ENCODE measurements at regions not wholly inside any gene's neighbourhood (a gene's known extent, or its start where the extent isn't known, plus 50 kb on each side); places are given as distances from the start of the nearest gene placed in this dataset.
A peak's percentile ranks its signal among the peaks of the same experiment; 100 is the strongest.
"Not testable (repeated sequence)": the region's sequence is repeated elsewhere in the genome, so short reads cannot be mapped to it uniquely, and the experiment has no call there.

DNA sequence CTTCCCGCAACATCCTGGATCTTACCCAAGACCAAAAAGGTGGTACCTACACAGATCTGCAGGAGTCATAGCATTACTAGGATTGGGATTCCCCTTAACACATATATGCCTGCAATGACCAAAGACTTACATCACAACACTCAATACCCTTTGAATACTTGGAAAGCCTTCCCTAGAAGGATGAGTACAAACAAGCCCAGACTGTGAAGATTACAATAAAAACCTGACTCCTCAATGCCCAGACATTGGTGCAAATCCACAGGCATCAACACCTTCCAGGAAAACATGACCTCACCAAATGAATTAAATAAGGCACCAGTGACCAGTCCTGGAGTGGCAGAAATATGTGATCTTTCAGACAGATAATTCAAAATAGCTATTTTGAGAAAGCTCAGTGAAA lies 326.8 kb downstream of the TBL1XR1 start:
- DNase-seq (ENCODE audit: low spot score), result no peak

DNA sequence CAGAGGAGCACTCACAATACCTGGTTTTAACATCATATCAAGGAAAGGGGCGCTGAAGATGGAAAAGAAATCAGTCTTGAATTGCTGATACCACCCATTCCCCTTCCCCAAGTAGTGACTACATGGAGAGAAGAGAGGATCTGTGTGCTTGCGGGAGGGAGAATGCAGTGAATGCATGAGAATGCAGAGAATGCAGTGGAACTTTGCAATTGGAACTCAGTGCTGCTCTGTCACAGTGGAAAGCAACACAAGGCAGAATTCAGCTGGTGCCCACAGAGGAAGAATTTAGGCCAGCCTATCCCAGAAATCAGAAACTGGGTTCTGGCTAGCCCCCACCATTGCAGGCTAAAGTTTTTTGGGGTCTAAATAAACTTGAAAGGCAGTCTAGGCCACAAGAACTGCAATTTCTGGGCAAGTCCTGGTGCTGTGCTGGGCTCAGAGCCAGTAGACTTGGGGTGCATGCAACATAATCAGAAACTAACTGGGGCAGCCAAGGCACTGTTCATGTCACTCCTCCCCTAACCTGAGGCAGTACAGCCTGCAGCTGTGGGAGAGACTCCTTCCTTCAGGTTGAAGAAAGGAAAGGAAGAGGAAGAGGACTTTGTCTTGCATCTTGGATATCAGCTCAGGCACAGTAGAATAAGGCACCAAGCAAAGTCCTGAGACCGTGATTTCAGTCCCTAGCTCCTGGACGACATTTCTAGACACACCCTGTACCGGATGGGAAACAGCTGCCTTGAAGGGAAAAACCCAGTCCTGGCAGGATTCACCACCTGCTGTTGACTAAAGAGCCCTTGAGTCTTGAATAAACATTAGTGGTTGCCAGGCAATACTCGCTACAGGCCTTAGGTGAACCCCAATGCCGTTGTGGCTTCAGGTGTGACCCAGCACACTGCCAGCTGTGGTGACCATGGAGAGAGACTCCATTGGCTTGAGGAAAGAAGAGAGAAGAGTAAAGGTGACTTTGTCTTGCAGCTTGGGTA lies 329.3 kb downstream of the TBL1XR1 start:
- DNase-seq (ENCODE audit: low spot score), result no peak

DNA sequence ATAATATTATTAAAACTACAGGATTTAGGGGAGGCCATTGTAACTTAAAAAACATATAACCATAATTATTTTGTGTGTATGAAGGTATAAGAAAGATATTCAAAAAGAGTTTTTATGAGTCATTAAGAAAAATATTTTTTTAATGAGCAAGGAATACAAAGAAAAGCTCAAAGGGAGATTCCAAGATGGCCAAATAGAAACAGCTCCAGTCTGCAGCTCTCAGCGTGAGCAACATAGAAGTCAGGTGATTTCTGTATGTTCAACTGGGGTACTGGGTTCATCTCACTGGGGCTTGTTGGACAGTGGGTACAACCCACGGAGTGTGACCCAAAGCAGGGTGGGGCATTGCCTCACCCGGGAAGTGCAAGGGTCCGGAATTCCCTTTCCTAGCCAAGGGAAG lies 336.1 kb downstream of the TBL1XR1 start:
- no peak for DNase-seq (ENCODE audit: low spot score)

DNA sequence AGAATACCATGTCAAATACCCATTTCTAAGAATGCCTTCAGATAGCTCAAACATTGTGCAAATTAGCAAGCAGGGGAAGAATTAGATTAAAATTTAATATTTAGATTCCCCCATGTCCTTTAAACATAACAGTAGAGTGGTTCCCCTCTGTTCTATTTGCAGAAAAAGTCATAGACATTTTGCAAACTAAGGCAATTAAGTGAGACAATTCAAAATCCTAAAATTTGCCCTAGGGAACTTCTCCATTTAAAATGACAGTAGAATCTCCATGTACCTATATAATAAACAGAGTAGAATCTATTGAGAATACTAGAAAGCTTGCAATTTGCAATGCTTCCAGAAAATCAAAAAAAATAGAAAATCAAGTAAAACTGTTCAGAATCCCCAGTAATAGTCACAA lies 340.6 kb downstream of the TBL1XR1 start:
- no peak for DNase-seq (ENCODE audit: low spot score)

DNA sequence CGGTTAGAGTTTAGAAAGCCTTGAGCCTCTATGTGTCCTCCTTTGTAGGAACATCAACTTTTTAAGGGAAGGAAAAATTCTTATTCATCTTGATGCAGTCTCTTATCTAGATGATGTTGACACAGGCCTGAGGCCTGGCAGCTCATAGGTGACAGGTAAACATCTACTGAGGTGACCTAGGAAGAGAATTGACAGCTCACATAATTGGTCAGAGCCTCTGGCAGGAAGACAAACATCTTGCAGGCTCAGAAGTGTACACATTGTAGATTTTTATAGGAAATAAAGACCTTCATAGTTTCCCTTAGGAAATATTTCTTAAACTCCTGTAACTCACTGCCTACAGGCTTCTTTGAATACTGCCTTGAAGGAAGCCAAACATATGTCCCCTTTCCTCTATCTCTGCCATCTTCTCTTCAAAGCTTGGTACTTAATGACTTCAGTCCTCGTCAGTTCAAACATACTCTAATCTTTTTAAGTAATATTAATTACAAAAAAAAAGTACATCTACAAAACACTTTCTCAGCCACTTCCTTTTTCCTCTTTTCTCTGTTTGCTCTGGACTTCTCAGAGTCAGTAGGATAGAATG lies 341.3 kb downstream of the TBL1XR1 start:
- DNase-seq (ENCODE audit: low spot score), result no peak

DNA sequence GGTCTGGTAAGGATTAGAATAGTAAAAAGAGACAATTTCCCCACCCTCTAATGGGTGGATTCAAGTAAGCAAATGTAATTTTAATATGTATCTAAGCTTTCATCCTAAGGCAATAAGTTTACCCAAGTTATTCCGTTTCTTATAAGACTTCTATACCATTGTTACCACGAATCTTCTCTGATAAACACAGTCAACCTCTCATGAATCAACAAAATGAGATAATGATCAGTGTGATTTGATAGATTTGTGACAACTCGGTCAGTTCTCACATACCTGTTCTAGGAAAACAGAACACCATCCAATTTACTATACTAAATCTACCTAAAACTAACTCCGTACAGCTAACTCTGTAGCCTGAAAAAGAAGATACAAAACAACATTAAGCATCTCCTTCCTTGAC lies 342.1 kb downstream of the TBL1XR1 start:
- DNase-seq (ENCODE audit: low spot score), result no peak

DNA sequence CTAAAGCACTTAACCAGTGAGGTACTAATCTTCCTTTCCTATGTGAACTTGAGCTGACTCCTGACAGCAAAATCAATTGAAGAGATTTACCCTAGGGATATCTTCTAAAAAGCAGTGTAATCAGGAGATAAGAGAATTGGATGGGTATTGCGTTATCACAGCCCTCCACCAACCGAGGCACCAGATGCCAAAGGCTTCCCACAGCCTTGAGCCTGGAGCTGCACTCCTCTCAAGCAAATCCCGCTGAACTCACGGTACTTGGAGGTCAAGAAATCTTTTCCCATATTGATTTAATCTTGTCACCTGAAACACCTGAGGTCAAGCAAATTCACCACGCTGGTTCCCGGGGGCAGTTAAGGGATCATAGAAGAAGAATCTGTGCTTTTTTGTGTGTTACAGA lies 346.8 kb downstream of the TBL1XR1 start:
- no peak for DNase-seq (ENCODE audit: low spot score)

DNA sequence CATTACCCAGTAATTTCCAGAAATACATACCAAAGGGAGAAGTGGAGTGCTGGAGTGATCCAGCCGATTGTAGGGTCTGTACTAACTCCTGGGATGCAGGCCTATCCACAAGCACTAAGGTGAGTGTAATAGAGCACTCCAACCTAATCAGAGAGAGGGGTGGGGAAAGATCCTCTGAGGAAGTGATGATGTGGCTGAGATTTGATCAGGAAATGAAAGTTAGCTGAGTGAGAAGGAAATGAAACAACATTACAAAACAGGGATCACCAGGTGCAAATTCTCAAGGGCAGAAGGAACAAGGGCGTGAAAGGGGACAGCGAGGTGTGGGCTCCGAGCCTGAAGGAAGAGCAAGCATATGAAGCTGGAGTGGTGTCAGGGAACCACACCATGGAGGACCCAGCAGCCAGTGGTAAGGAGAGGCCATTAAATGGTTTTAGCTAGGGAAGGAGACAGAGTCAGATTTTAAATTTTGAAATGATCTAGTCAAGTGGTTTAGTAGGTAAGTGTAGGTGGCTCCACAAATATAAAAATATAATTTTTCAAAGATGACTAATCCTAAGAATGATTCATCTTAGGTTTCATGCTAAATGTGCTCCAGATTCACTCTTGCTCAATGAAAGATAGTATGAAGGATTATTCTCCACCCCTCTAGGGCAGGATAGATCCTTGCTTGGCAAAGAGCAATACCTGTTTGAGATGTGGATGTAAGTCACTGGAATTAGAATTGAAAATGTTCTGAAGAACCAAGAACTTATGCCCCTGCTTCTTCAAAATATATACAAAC lies 348.7 kb downstream of the TBL1XR1 start:
- DNase-seq (ENCODE audit: low spot score), result no peak

DNA sequence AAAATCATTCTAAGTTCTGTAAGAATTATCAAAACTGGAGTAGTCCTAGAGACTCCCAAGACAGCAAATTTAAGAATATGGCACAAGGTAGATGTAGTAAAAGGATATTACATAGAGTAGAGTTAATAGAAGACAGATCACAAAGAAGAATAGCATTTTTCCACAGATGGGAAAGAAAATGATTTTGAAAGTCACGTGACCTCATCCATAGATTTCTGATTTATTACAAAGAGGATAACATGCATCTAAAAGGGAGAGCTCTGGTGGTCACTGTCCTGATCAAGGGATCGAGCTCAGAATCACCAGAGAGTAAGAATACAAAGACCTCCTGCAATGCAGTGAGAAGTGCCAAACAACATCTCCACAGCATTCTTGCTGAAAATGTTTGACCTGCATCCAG lies 354.4 kb downstream of the TBL1XR1 start:
- no peak for DNase-seq (ENCODE audit: low spot score)

DNA sequence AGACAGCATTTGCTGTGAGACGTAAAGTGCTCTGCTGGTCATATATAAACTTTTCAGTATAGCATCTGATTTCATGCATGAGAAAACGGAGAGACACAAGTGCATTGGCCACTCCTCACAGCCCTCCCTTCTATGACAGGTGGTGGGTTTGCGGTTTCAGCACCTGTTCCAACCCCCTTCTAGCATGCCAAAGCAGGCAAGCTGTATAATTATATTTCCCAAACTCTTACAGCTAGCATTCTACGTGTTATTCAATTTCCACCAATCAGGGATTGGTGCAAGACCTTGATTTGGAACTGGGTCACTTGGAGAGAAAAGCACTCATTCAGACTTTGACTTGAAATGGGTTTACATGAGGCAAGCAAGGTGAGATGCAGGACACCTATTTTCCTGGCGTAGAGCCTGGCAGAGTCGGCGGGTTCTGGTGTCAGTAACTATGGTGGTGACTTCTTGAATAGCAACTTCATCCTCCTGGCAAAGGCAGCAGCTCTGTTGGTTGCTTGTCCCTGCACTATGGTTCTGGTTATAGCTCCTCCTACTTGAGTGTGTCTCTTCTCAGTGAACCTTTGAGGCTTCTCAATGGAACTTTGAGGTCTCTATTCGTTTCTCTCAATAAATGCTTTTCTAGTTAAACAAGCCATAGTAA lies 356.5 kb downstream of the TBL1XR1 start:
- no peak for DNase-seq (ENCODE audit: low spot score)

DNA sequence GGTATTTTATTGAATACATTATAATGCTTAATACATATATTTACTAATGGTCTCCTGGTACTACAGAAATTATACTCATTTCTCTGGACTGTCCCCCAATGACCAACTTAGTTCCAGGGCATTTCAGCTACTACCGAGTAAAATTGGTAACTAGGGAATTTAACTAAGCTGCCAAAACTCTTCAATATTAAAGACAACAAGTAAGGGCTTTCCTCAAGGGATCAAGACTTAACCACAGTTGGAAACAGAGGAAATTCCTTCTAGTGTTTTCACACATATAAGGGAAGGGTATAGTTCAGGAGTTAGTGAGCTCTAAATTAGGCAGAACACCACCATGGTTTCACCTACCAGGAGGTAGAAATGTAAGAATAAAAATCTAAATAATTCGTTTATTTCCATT lies 357.4 kb downstream of the TBL1XR1 start:
- no peak for DNase-seq (ENCODE audit: low spot score)

DNA sequence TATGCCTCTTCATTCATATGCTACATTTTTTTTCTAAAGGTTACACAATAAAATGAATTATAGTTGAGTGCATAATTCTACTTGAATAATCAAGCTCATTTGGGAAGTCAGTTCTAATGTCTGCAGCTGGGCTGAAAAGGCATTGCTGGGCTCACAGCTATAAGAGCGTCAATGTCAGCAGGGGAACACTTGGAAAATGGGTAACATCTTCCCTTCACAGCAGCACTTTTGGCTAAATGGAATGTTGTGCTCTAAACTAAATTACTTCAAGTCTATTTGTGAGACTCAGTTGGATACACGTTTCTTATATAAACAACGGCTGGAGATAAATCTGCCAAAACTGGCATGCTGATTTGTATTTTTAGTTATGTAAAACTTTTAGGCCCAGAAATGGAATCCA lies 357.8 kb downstream of the TBL1XR1 start:
- no peak for DNase-seq (ENCODE audit: low spot score)

DNA sequence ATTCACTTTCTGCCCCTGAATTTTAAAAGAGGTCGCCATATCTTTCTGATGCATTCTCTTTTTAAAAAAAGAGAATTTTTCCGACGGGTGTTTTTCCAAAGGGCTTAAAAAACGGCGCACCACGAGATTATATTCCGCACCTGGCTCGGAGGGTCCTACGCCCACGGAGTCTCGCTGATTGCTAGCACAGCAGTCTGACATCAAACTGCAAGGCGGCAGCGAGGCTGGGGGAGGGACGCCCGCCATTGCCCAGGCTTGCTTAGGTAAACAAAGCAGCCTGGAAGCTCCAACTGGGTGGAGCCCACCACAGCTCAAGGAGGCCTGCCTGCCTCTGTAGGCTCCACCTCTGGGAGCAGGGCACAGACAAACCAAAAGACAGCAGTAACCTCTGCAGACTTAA lies 370.0 kb downstream of the TBL1XR1 start:
- DNase-seq (ENCODE audit: low spot score), result not testable (repeated sequence)

DNA sequence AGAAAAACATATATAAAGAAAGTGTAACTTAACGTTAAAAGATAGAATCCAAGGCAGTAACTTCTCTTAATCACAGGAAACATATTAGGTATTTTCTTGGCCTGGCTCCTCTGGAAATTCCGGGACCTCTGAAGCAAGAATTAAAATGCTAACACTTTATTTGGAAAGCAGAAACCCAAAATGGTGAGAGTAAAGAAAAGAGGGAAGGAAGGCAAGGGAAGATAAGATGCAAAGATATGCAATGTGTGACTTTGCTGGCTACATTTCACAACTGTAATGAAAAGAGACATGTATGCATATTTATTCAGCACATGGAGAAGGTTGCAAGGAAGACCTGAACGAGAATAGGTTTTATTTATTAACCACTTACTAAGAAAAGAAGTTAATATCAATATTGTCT lies 372.5 kb downstream of the TBL1XR1 start:
- DNase-seq (ENCODE audit: low spot score), result no peak

DNA sequence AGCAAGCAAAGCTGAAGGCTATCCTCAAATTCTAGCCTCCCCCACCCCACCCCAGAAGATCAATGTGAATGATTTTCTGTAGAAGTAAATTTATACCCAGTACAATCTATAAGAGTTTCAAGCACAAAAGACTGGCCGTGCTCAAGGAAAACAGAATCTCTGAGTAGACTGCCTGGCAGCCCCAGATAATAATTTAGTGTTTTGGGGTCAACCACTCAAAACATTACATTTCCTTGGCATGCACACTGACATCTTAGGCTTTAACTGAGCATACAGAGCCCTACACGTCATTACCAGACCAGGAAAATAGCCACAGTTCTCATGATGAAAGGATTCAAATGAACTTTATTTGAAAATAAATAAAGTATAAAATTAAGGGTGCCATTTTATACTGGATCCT lies 376.5 kb downstream of the TBL1XR1 start:
- no peak for DNase-seq (ENCODE audit: low spot score)

DNA sequence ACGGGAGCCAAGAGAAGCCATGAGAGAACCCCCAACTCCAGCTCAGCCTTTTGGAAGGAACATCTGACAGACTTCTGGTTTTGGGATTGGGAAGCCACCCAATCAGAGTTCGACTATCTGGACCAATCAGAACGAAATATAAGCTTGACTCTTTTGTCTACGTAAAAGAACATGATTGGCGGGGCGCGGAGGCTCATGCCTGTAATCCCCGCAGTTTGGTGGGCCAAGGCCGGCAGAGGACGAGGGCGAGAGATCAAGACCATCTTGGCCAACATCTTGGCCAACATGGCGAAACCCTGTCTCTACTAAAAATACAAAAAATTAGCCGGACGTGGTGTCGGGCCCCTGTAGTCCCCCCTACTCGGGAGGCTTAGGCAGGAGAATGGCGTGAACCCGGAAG lies 380.3 kb downstream of the TBL1XR1 start:
- no peak for DNase-seq (ENCODE audit: low spot score)

DNA sequence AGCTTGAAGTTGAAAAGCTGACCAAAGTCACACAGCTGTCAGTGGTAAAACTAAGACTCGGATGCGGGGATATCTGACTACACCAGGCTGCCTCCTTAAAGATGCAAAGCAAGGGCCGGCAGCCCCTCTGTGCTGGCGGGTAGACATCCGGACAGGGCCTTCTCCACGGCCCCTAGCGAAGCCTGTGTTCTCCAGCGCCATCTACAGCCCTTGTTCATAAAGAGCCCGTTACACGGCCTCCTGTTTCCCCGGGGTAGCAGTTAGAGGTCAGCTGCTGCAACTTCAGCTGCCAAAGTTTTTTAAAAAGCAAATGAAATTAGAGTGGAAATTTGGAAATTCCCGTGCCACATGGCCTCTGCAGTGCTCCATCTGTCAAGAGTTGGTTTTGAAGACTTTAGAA lies 383.0 kb downstream of the TBL1XR1 start:
- DNase-seq (ENCODE audit: low spot score), result peak; percentile 46

DNA sequence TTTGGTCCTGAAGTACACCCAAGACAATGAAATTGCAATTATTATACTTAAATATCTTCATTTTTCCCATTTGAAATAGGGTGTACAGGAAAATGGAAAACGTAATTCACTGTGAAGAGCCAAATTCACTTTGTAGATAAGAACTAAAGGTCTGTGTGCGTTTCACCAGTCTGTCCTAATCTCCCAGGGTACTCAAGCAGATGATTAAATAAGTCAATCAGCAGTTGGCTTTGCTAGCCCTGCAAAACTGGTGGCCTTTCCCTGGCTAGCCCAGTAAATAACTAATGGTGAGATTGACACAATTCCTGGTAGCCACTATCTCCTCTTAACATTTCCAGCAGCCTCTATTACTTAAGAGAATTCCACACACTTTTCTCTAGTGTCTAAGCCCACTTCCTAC lies 389.3 kb downstream of the TBL1XR1 start:
- no peak for DNase-seq (ENCODE audit: low spot score)

DNA sequence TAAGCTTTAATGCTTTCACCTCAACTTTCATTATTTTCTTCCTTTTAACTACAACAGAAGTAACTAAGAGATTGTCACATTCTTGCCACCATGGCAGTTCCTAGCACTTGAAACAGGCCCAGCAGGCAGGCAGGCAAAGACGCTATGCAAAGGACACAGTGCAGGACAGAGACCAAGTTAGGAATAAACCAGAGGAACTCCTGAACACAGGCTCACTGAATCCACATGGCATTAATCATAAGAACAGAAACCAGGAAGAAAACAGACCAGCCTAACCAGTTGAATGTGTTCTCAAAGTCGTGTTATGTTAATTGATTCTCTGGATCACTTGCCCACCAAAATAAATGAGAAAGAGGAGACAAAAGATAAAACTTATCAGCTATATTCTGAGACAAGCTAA lies 397.6 kb downstream of the TBL1XR1 start:
- DNase-seq (ENCODE audit: low spot score), result no peak

DNA sequence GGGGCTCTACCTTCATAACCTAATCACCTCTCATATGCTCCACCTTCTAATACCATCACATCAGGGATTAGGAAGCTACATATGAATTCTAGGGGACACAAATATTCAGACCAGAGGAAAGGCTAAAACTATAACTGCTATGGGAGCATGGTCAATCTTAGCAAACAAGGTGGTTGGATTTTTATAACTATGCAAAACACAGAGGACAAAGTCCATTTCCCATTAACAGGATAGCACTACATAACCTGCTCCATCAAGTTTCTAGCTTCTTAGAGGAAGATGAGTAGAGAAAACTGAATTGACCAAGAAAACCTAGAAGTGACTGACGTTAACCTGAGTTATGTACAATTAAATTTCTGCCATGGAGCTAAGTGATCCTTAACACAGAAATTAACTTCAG lies 398.6 kb downstream of the TBL1XR1 start:
- no peak for DNase-seq (ENCODE audit: low spot score)

DNA sequence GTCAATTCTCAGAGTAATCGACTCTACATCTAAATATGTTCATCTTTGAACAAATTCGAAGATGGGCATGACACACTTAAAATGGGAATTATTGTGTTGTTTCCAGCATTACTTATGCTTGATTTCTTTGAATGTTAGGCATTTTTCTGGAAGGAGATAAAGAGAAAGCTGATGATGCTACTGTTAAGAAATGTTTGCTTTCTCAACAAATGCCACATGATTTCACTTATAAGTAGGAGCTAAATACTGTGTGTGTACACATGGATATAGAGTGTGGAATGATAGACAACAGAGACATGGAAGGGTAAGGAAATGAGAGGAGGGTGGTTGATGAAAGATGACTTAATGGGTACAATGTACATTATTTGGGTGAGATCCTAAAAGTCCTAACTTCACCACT lies 400.9 kb downstream of the TBL1XR1 start:
- no peak for DNase-seq (ENCODE audit: low spot score)

DNA sequence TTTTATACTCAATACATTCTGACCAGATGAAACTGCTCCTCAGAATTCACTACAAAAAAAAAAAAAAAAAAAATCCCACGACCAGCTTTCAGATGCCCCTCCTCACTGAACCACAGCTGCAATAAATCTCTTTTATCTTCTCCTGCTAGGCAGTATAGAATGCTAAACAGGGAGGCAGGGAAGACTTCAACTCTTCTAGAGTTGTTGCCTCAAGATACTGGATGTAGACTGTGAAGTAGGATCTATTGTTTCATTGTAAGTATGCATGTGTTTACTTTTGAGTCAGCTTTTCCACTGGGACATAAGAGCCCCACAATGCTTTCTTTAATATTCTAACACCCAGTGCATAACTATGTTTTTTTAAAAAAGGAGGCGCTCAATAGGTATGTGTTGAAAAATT lies 401.4 kb downstream of the TBL1XR1 start:
- DNase-seq (ENCODE audit: low spot score), result no peak

Measured in kidney capillary endothelial cell (primary cell).